ENCODE measurements at regions not wholly inside any gene's neighbourhood (a gene's known extent, or its start where the extent isn't known, plus 50 kb on each side); places are given as distances from the start of the nearest gene placed in this dataset.
"Not testable (repeated sequence)": the region's sequence is repeated elsewhere in the genome, so short reads cannot be mapped to it uniquely, and the experiment has no call there.

DNA sequence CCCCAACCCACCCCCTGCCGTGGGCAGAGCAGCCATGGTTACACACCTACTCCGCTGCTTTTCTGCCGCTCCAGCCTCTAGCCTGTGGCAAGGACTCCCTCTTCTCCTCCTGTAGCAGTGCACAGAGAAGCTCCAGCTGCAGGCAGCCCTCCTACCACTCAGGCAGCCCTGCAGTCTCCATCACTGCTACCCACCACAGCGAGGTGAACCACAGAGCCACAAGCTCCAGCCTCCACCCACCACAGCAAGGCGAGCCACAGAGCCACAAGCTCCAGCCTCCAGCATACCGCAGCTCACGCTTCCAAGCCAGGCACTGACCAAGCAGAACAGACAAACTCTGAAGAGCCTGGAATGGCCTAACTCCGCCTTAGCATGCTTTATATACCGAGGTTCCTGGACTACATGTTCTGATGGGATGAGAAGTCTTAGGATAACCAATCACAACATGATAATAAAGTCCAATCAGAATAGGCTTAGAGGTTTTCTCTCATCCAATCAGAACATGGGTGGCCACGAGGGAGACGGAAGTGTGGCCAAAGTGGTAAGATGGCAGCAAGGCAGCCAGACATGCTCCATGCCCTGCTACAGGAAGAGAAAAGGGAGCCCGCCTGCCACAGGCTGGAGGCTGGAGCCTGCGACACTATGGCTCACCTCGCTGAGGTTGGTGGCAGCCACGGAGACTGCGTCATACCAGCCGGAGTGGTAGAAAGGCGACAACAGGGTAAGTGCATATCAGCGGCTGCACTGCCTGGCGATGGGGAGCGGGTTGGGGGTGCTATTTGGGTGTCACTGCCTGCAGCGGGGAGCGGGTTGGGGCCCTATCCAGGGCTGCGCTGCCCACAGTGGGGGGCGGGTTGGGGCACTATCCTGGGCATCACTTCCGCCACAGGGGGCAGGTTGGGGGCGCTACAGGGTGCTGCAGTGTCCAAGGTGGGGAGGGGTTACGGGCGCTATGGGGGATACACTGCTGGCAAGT lies 75.8 kb upstream of the PCAT7 start:
- no peak overlapping the region for H3K4me3 ChIP-seq (ENCODE audit: low read depth, low read length)
- no peak for DNase-seq (ENCODE audit: low read depth)
- no peak for TF ChIP-seq CTCF (IDR thresholded peaks at IDR 0.05; ENCODE audit: insufficient read depth, low read depth, low read length, missing control alignments)

- H3K4me3 ChIP-seq (ENCODE audit: low read depth, low read length): no peak overlapping the region
- no peak for DNase-seq (ENCODE audit: low read depth)
- TF ChIP-seq CTCF (IDR thresholded peaks at IDR 0.05; ENCODE audit: insufficient read depth, low read depth, low read length, missing control alignments): no peak
Observed at GRCh38 chr9:94479757-94480156, 75.1 kb upstream of the PCAT7 start.

DNA sequence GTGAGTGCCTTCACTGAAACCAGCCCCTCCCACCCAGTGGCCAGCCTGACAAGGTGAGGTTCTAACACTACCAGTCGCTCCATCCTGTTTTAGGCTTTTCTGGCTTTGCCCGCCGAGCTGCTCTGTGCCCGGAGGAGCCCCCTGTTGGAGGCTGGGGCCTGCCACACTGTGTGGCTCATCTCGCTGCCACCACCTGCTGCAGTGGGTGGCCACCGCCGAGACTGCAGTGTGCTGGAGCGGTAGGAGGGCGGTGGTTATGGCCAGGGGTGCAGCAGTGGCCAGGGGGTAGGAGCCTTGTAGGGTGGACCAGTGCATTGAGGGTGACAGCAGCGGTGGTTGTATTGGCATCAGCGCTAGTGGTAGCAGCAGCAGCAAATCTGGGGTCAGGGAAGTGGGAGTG lies 74.7 kb upstream of the PCAT7 start:
- TF ChIP-seq CTCF (IDR thresholded peaks at IDR 0.05; ENCODE audit: insufficient read depth, low read depth, low read length, missing control alignments): no peak
- DNase-seq (ENCODE audit: low read depth): no peak
- H3K4me3 ChIP-seq (ENCODE audit: low read depth, low read length): no peak overlapping the region

- no peak for DNase-seq (ENCODE audit: low read depth)
- H3K4me3 ChIP-seq (ENCODE audit: low read depth, low read length): no peak overlapping the region
- TF ChIP-seq CTCF (IDR thresholded peaks at IDR 0.05; ENCODE audit: insufficient read depth, low read depth, low read length, missing control alignments): no peak
Observed at GRCh38 chr9:94482110-94482509, 72.8 kb upstream of the PCAT7 start.

DNA sequence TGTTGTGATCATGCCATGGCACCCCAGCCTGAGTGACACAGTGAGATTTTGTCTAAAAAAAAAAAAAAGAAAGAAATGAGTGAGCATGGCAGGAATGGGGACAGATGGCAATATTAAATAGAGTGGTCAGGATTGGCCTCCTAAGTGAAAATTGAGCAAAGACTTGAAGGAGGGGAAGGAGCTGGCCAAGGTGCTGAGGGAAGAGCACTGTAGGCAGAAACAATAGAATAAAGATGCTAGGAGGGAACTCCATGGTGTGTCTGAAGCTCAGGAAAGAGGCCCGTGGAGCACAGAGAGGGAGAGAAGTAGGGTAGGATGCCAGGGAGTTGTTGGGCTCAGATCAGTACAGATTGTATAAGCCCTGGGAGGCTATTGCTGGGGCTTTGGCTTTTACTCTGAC lies 64.4 kb upstream of the PCAT7 start:
- DNase-seq (ENCODE audit: low read depth): no peak
- H3K4me3 ChIP-seq (ENCODE audit: low read depth, low read length): no peak overlapping the region
- TF ChIP-seq CTCF (IDR thresholded peaks at IDR 0.05; ENCODE audit: insufficient read depth, low read depth, low read length, missing control alignments): no peak

DNA sequence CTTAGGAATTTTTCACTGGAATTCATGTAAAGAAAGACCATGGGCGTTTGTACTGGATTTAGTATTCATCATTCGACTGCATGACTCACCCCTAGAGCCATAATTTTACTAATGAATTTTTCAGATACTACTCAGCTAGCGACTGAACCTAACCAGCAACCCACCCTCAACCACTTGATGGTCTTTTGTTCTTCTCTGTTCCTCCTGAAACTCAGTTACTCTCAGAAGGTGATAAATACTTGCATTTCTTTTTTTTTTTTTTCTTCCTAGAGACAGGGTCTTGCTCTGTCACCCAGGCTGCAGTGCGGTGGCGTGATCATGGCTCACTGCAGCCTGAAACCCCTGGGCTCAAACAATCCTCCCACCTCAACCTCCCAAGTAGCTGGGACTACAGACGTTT lies 62.8 kb upstream of the PCAT7 start:
- peak; percentile 56 for DNase-seq (ENCODE audit: low read depth)
- H3K4me3 ChIP-seq (ENCODE audit: low read depth, low read length): not testable (repeated sequence)

DNA sequence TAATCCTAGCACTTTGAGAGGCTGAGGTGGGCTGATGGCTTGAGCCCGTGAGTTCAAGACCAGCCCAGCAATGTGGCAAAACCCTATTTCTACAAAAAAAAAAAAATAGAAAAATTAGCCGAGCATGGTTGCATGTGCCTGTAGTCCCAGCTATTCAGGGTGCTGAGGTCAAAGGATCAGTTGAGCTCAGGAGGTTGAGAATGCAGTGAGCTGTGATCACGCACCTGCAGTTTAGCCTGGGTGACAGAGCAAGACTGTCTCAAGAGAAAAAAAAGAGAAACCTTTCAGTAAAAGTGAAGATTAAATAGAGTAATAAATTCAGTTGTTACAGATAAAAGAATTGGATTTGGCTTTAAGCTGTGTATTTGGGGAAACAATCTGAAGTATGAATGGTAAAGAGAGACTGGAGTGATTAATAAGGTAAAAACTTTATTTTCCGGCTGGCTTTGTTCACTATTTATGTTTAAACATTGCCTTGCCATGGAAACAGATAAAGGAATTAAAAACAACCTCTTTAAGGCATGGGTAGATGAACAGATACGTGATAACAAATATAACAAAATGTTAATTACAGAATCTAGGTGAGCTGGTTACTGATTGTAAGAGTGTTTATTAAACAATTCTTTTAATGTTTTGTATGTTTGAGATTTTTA lies 56.0 kb upstream of the PCAT7 start:
- DNase-seq (ENCODE audit: low read depth): no peak
- H3K4me3 ChIP-seq (ENCODE audit: low read depth, low read length): no peak overlapping the region
- TF ChIP-seq CTCF (IDR thresholded peaks at IDR 0.05; ENCODE audit: insufficient read depth, low read depth, low read length, missing control alignments): no peak
